NCI-H128 (cell line): ENCODE measurements at regions not wholly inside any gene's neighbourhood (a gene's known extent, or its start where the extent isn't known, plus 50 kb on each side); places are given as distances from the start of the nearest gene placed in this dataset.

Experiments used
- DNase-seq: peaks from one replicate; lab custom pipeline; 2025; ENCODE audit not compliant: unreplicated experiment; lab: John Stamatoyannopoulos, UW

GRCh38 chr4:177569434-177569833 is 127.2 kb upstream of the AGA start:
- no peak for DNase-seq

- no peak for DNase-seq
Measured at GRCh38 chr4:177573507-177573906, 131.3 kb upstream of the AGA start.

- DNase-seq = no peak
Measured at GRCh38 chr4:177574446-177574845, 132.2 kb upstream of the AGA start.

GRCh38 chr4:177579649-177580048 is 137.4 kb upstream of the AGA start:
- no peak for DNase-seq

- no peak for DNase-seq
Measured at GRCh38 chr4:177582992-177583391, 140.8 kb upstream of the AGA start.

- no peak for DNase-seq
Measured at GRCh38 chr4:177587989-177588388, 145.8 kb upstream of the AGA start.

GRCh38 chr4:177595386-177595785 is 153.1 kb upstream of the AGA start:
- DNase-seq = no peak

- DNase-seq = no peak
Measured at GRCh38 chr4:177596035-177596434, 153.8 kb upstream of the AGA start.

- DNase-seq = no peak
Measured at GRCh38 chr4:177596991-177597390, 154.8 kb upstream of the AGA start.

GRCh38 chr4:177605252-177605651 is 163.0 kb upstream of the AGA start:
- DNase-seq = no peak

GRCh38 chr4:177607111-177607573 is 164.9 kb upstream of the AGA start:
- DNase-seq = no peak

GRCh38 chr4:177611974-177612664 is 169.9 kb upstream of the AGA start:
- DNase-seq = no peak

- DNase-seq = no peak
Measured at GRCh38 chr4:177612684-177613083, 170.4 kb upstream of the AGA start.

GRCh38 chr4:177632481-177632880 is 190.2 kb upstream of the AGA start:
- no peak for DNase-seq

GRCh38 chr4:177638871-177639270 is 196.6 kb upstream of the AGA start:
- DNase-seq = no peak

GRCh38 chr4:177640864-177641263 is 198.6 kb upstream of the AGA start:
- DNase-seq = no peak

GRCh38 chr4:177660223-177660622 is 218.0 kb upstream of the AGA start:
- no peak for DNase-seq

- DNase-seq = no peak
Measured at GRCh38 chr4:177667687-177668086, 225.4 kb upstream of the AGA start.

- DNase-seq = no peak
Measured at GRCh38 chr4:177671387-177671786, 229.2 kb upstream of the AGA start.

- DNase-seq = no peak
Measured at GRCh38 chr4:177671845-177672244, 229.6 kb upstream of the AGA start.

GRCh38 chr4:177673985-177674489 is 231.8 kb upstream of the AGA start:
- DNase-seq = no peak

GRCh38 chr4:177680308-177680707 is 238.1 kb upstream of the AGA start:
- DNase-seq = no peak

- no peak for DNase-seq
Measured at GRCh38 chr4:177681902-177682301, 239.7 kb upstream of the AGA start.
